Cardiac muscle cell (in vitro differentiated cells and primary cell): ENCODE measurements at regions not wholly inside any gene's neighbourhood (a gene's known extent, or its start where the extent isn't known, plus 50 kb on each side); places are given as distances from the start of the nearest gene placed in this dataset.
"Not testable (repeated sequence)": the region's sequence is repeated elsewhere in the genome, so short reads cannot be mapped to it uniquely, and the experiment has no call there.

ENCODE experiments used
- DNase-seq, 2 donors: peaks; one replicate each; pipeline versions ENCODE4 v3.0.0 to v3.0.0-alpha.2; 2010 to 2017; ENCODE audit warnings: low read depth in 1 of 2, low spot score in 1 of 2
- H3K27ac ChIP-seq: fragments of 200-600 bp; sonication (generic); 2 replicates; pipeline ENCODE4 v1.5.1; 2016
- H3K27me3 ChIP-seq: fragments of 200-600 bp; sonication (generic); 2 replicates; pipeline ENCODE4 v1.6.0; 2016; ENCODE audit warnings: control low read depth
- H3K36me3 ChIP-seq: fragments of 200-600 bp; sonication (generic); 2 replicates; pipeline ENCODE4 v1.5.1; 2016; ENCODE audit warnings: control low read depth
- H3K4me1 ChIP-seq: fragments of 200-600 bp; sonication (generic); 2 replicates; pipeline ENCODE4 v1.8.1; 2017; ENCODE audit warnings: low read depth, mild to moderate bottlenecking, mixed run types
- H3K4me3 ChIP-seq: fragments of 200-600 bp; sonication (generic); 2 replicates; pipeline ENCODE4 v1.5.1; 2016; ENCODE audit warnings: mild to moderate bottlenecking
- H3K9me3 ChIP-seq: fragments of 200-600 bp; sonication (generic); 2 replicates; pipeline ENCODE4 v1.5.1; 2017; ENCODE audit warnings: low read depth, mild to moderate bottlenecking, control low read depth
- CTCF ChIP-seq: IDR thresholded peaks from 2 replicates; pipeline ENCODE4 v1.5.1; 2012; ENCODE audit warnings: low read depth, mild to moderate bottlenecking, low read length

GRCh38 chr5:174583071-174583470 is 141.3 kb upstream of the MSX2 start:
- peaks cover 6% of the 10 kb centered on the region for H3K4me1 ChIP-seq
- no peak overlapping the region for H3K27ac ChIP-seq
- H3K27me3 ChIP-seq, result no peaks in the 10 kb centered on the region
- no peak overlapping the region for H3K4me3 ChIP-seq
- H3K9me3 ChIP-seq, result no peaks in the 10 kb centered on the region
- no peak for DNase-seq
- TF ChIP-seq CTCF, result no peak
- H3K36me3 ChIP-seq, result no peaks in the 10 kb centered on the region

- Histone ChIP-seq H3K4me3 (no peak overlapping the region), H3K36me3 (no peaks in the 10 kb centered on the region), H3K4me1 (no peaks in the 10 kb centered on the region), H3K9me3 (no peaks in the 10 kb centered on the region), H3K27ac (no peak overlapping the region), H3K27me3 (no peaks in the 10 kb centered on the region)
- TF ChIP-seq CTCF, result no peak
- no peak for DNase-seq
Measured at GRCh38 chr5:174585472-174585871, 138.9 kb upstream of the MSX2 start.

GRCh38 chr5:174586163-174586562 is 138.2 kb upstream of the MSX2 start:
- DNase-seq, H3K4me3 ChIP-seq, H3K27ac ChIP-seq, H3K4me1 ChIP-seq, H3K36me3 ChIP-seq, H3K27me3 ChIP-seq, H3K9me3 ChIP-seq: not testable (repeated sequence)

- Histone ChIP-seq H3K4me1 (no peaks in the 10 kb centered on the region), H3K27ac (no peak overlapping the region), H3K9me3 (no peaks in the 10 kb centered on the region), H3K36me3 (no peaks in the 10 kb centered on the region), H3K4me3 (no peak overlapping the region), H3K27me3 (no peaks in the 10 kb centered on the region)
- TF ChIP-seq CTCF, result no peak
- DNase-seq, result no peak
Measured at GRCh38 chr5:174589011-174589410, 135.4 kb upstream of the MSX2 start.

GRCh38 chr5:174589599-174589998 is 134.8 kb upstream of the MSX2 start:
- H3K4me3 ChIP-seq, result no peak overlapping the region
- no peaks in the 10 kb centered on the region for H3K27me3 ChIP-seq
- H3K27ac ChIP-seq, result no peak overlapping the region
- H3K36me3 ChIP-seq, result no peaks in the 10 kb centered on the region
- DNase-seq, result no peak
- no peaks in the 10 kb centered on the region for H3K4me1 ChIP-seq
- no peaks in the 10 kb centered on the region for H3K9me3 ChIP-seq
- TF ChIP-seq CTCF, result no peak

GRCh38 chr5:174590820-174591219 is 133.6 kb upstream of the MSX2 start:
- Histone ChIP-seq H3K36me3 (no peaks in the 10 kb centered on the region), H3K4me3 (no peak overlapping the region), H3K4me1 (no peaks in the 10 kb centered on the region), H3K27me3 (no peaks in the 10 kb centered on the region), H3K27ac (no peak overlapping the region), H3K9me3 (no peaks in the 10 kb centered on the region)
- no peak for DNase-seq
- no peak for TF ChIP-seq CTCF
